WERI-Rb-1 (cell line): ENCODE measurements at regions not wholly inside any gene's neighbourhood (a gene's known extent, or its start where the extent isn't known, plus 50 kb on each side); places are given as distances from the start of the nearest gene placed in this dataset.

Experiments used
- DNase-seq: peaks from one replicate; pipeline ENCODE4 v3.0.0-alpha.2; 2020
- H3K27ac ChIP-seq: fragments of 250-450 bp; sonication (Bioruptor Pico); 2 replicates; pipeline ENCODE4 v1.5.1; 2020; ENCODE audit warnings: mild to moderate bottlenecking, moderate library complexity
- H3K27me3 ChIP-seq: fragments of 250-450 bp; sonication (Bioruptor Pico); 2 replicates; pipeline ENCODE4 v1.5.1; 2021; ENCODE audit warnings: mild to moderate bottlenecking, low read depth, moderate library complexity; ENCODE audit not compliant: insufficient read depth, severe bottlenecking
- H3K36me3 ChIP-seq: fragments of 250-450 bp; sonication (Bioruptor Pico); 2 replicates; pipeline ENCODE4 v1.5.1; 2020; ENCODE audit warnings: mild to moderate bottlenecking, moderate library complexity
- H3K4me3 ChIP-seq: 2 replicates; pipeline ENCODE4 v1.5.1; 2011; ENCODE audit warnings: low read depth, mild to moderate bottlenecking, control low read depth, low read length
- H3K9me3 ChIP-seq: fragments of 250-450 bp; sonication (Bioruptor Pico); 2 replicates; pipeline ENCODE4 v1.5.1; 2021; ENCODE audit warnings: mild to moderate bottlenecking, moderate library complexity; ENCODE audit not compliant: severe bottlenecking
- TF ChIP-seq, protein P1 (sequence below): IDR thresholded peaks from 2 replicates; pipeline ENCODE4 v1.5.1; 2011; ENCODE audit warnings: low read depth, mild to moderate bottlenecking, control low read depth, inconsistent platforms, low read length

DNA sequence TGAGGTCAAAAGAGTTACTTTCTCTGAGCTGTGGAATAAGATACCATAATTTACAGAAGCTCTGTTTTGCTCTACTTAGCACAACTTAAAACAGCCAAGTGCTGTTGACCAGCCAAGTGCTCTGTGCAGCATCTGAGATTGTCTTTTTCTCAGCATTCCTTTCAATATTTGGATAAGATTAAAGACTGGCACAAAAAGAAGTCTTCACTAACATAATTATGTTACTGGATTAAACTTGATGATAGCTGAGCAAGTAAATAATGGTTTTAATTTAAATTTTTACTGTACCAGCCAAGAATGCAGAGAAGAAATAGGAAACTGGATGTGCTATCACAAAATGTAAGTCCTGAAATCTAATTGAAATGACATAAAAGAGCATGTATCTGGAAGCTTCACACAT is 60.4 kb downstream of the NPY2R start:
- TF ChIP-seq, protein P1, sequence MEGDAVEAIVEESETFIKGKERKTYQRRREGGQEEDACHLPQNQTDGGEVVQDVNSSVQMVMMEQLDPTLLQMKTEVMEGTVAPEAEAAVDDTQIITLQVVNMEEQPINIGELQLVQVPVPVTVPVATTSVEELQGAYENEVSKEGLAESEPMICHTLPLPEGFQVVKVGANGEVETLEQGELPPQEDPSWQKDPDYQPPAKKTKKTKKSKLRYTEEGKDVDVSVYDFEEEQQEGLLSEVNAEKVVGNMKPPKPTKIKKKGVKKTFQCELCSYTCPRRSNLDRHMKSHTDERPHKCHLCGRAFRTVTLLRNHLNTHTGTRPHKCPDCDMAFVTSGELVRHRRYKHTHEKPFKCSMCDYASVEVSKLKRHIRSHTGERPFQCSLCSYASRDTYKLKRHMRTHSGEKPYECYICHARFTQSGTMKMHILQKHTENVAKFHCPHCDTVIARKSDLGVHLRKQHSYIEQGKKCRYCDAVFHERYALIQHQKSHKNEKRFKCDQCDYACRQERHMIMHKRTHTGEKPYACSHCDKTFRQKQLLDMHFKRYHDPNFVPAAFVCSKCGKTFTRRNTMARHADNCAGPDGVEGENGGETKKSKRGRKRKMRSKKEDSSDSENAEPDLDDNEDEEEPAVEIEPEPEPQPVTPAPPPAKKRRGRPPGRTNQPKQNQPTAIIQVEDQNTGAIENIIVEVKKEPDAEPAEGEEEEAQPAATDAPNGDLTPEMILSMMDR, result no peak
- H3K36me3 ChIP-seq, result no peaks in the 10 kb centered on the region
- no peak overlapping the region for H3K4me3 ChIP-seq
- no peaks in the 10 kb centered on the region for H3K27me3 ChIP-seq
- DNase-seq, result no peak
- H3K27ac ChIP-seq, result 0 out of 2 replicates have a peak overlapping the region, but pooled peaks have one; percentile 8
- H3K9me3 ChIP-seq, result no peaks in the 10 kb centered on the region

DNA sequence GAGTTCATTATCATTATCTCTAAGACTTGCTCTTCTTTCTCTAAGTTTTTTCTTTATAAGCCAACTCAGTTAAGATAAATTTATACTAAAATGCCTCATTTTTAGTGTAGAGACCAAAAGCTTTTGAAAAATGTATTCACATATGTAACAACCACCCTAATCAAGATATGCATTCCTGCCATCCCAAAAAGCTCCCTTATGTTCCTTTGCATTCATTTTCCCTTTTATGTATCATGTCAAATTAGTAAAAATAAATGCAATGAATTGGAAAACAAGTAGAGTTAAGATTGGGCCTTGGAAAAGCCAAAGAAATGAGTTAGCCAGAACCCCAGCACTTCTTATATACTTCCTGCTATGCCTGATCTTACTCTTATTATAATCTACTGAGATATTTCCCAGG is 62.2 kb downstream of the NPY2R start:
- H3K9me3 ChIP-seq, result no peaks in the 10 kb centered on the region
- no peaks in the 10 kb centered on the region for H3K36me3 ChIP-seq
- TF ChIP-seq, protein P1, result no peak
- no peak overlapping the region for H3K27ac ChIP-seq
- H3K27me3 ChIP-seq, result no peaks in the 10 kb centered on the region
- H3K4me3 ChIP-seq, result no peak overlapping the region
- DNase-seq, result no peak

DNA sequence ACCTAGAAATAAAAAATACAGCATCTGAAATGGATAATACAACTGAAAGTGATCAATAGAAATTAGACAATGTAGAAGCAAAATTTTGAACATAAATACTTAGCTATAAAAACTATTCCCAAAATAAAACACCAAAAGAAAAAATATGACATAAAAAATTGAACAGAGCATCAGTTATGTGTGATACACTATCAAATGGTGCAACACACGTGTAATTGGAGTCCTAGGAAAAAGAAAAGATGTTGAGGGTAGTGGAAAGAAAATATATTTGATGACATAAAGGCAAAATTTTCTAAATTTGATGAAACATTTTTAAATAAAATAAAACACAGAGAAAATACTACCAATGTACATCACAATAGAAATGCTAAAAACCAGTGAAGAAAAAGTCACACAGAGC is 63.1 kb downstream of the NPY2R start:
- TF ChIP-seq, protein P1, result no peak
- no peak overlapping the region for H3K27ac ChIP-seq
- H3K27me3 ChIP-seq, result no peaks in the 10 kb centered on the region
- H3K4me3 ChIP-seq, result no peak overlapping the region
- no peaks in the 10 kb centered on the region for H3K9me3 ChIP-seq
- no peaks in the 10 kb centered on the region for H3K36me3 ChIP-seq
- DNase-seq, result no peak

DNA sequence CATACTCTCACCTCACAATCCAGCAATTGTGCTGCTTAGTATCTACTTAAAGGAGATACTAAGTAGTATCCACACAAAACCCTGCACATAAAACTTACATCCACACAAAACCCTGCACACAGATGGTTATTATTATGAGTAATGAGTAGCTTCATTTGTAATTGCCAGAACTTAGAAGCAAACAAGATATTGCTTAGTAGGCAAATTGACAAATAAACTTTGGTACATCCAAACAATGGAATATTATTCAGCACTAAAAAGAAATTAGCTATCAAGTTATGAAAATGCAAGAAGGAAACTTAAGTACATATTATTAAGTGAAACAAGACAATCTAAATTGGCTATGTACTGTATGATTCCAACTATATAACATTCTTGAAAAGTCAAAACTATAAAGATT is 80.6 kb downstream of the NPY2R start:
- Histone ChIP-seq H3K9me3 (no peaks in the 10 kb centered on the region), H3K27me3 (no peaks in the 10 kb centered on the region), H3K27ac (no peak overlapping the region), H3K36me3 (no peaks in the 10 kb centered on the region), H3K4me3 (no peak overlapping the region)
- TF ChIP-seq, protein P1, result no peak
- DNase-seq, result no peak
